Type B pancreatic cell (in vitro differentiated cells): ENCODE measurements at regions not wholly inside any gene's neighbourhood (a gene's known extent, or its start where the extent isn't known, plus 50 kb on each side); places are given as distances from the start of the nearest gene placed in this dataset.

Source experiments
- DNase-seq: peaks from one replicate; pipeline ENCODE4 v3.0.0; 2021; ENCODE audit warnings: mixed read lengths; ENCODE audit not compliant: unreplicated experiment; ENCODE audit errors: extremely low spot score
- H3K27ac Mint-ChIP-seq: 2 replicates; pipeline ENCODE4 v1.8.0; 2021; ENCODE audit warnings: mild to moderate bottlenecking, mixed read lengths
- H3K27me3 Mint-ChIP-seq: 2 replicates; pipeline ENCODE4 v1.8.0; 2021; ENCODE audit warnings: mixed read lengths
- H3K36me3 Mint-ChIP-seq: 2 replicates; pipeline ENCODE4 v1.8.0; 2021; ENCODE audit warnings: mixed read lengths
- H3K4me1 Mint-ChIP-seq: one replicate; pipeline ENCODE4 v1.8.0; 2021; ENCODE audit warnings: mixed read lengths; ENCODE audit not compliant: unreplicated experiment
- H3K4me3 Mint-ChIP-seq: 2 replicates; pipeline ENCODE4 v1.8.0; 2021; ENCODE audit warnings: mild to moderate bottlenecking, mixed read lengths
- H3K9me3 Mint-ChIP-seq: 2 replicates; pipeline ENCODE4 v1.8.0; 2021; ENCODE audit warnings: mixed read lengths
- TF ChIP-seq, protein P1 (sequence below): fragments of 200-600 bp; sonication (generic); conservative IDR thresholded peaks from 2 replicates; pipeline ENCODE4 v1.5.0; 2021; ENCODE audit warnings: antibody characterized with exemption, mild to moderate bottlenecking

DNA sequence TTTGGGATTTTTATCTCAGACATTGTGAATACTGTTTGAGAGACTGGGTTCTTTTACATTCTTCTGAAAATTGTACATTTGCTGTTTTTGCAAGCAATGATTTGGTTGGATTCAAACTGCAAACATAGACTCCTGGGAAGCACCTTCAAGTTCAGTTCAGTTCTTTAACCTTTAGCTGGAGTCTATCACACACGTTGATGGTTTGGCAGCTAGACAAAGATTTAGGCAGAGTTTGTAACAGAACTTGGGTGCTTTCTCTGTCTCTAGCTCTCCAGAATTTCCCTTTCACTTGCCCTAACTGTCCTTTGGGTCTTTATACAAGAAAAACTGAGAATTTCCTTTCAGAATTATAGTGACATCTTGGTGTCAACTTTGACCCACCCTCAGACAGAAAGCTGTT lies 556.6 kb downstream of the DIAPH3 start:
- Mint-ChIP-seq H3K4me1 (no peaks in the 10 kb centered on the region), H3K27ac (no peak overlapping the region), H3K9me3 (no peaks in the 10 kb centered on the region), H3K36me3 (peaks cover 3% of the 10 kb centered on the region), H3K27me3 (no peaks in the 10 kb centered on the region), H3K4me3 (no peak overlapping the region)
- TF ChIP-seq, protein P1, sequence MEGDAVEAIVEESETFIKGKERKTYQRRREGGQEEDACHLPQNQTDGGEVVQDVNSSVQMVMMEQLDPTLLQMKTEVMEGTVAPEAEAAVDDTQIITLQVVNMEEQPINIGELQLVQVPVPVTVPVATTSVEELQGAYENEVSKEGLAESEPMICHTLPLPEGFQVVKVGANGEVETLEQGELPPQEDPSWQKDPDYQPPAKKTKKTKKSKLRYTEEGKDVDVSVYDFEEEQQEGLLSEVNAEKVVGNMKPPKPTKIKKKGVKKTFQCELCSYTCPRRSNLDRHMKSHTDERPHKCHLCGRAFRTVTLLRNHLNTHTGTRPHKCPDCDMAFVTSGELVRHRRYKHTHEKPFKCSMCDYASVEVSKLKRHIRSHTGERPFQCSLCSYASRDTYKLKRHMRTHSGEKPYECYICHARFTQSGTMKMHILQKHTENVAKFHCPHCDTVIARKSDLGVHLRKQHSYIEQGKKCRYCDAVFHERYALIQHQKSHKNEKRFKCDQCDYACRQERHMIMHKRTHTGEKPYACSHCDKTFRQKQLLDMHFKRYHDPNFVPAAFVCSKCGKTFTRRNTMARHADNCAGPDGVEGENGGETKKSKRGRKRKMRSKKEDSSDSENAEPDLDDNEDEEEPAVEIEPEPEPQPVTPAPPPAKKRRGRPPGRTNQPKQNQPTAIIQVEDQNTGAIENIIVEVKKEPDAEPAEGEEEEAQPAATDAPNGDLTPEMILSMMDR: no peak
- no peak for DNase-seq

DNA sequence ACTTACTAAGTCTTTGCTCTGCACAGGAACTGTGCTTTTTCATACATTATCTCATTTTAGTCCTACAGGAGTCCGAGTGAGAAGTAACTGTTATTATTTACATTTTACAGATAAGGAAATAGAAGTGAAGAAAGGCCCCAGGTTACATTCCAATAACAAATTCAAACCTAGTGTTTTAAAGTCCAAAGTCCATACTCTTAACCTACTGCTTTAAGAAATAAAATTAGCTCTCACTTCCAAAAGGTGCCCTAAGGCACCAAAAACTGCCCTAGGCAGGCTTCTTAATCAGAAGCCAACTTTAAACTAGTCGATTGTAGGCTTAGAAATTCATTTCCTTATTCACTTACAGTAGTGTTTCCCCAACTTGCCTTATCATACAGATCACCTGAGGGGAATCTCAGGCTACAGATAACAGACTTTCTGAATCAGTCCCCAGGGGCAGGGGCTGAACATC lies 555.9 kb downstream of the DIAPH3 start:
- H3K27ac Mint-ChIP-seq: no peak overlapping the region
- no peaks in the 10 kb centered on the region for H3K9me3 Mint-ChIP-seq
- H3K36me3 Mint-ChIP-seq: peaks cover under 1% of the 10 kb centered on the region
- TF ChIP-seq, protein P1: no peak
- H3K27me3 Mint-ChIP-seq: no peaks in the 10 kb centered on the region
- no peaks in the 10 kb centered on the region for H3K4me1 Mint-ChIP-seq
- H3K4me3 Mint-ChIP-seq: no peak overlapping the region
- no peak for DNase-seq

DNA sequence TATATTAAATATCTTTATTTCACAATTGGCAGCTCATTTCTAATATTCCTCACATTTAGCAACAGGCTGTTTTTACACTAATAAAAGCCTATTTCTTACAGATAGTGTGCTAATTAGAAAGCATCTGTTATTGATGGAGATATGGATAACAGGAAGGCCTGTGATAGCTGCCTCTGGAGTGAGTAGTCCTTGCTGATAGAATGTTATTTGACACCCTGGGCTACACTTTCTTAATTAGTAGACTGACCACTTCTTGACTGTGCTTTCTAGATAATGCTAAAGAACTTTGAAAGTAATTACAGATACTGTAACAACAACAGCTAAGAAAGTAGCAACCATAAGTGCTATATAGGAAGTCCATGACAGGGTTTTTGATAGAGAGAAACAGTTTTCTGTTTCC lies 554.3 kb downstream of the DIAPH3 start:
- TF ChIP-seq, protein P1: no peak
- Mint-ChIP-seq H3K4me3 (no peak overlapping the region), H3K27ac (no peak overlapping the region), H3K9me3 (no peaks in the 10 kb centered on the region), H3K27me3 (no peaks in the 10 kb centered on the region), H3K4me1 (no peaks in the 10 kb centered on the region), H3K36me3 (no peaks in the 10 kb centered on the region)
- DNase-seq: no peak
